PC-9 (cell line): ENCODE measurements at regions not wholly inside any gene's neighbourhood (a gene's known extent, or its start where the extent isn't known, plus 50 kb on each side); places are given as distances from the start of the nearest gene placed in this dataset.

Experiments
- BruUV-seq: library from RNA; stranded (reverse); fragments of 400-500 nt; replicated peaks from 2 replicates; lab custom pipeline; 2021; lab: Mats Ljungman, UMichigan
- CTCF ChIA-PET: fragments of 300-600 bp; sonication (Branson Sonifier 250); formaldehyde crosslinking; loops from one replicate; lab custom pipeline; 2022; ENCODE audit warnings: antibody characterized with exemption; lab: Charles Lee
- POLR2A ChIA-PET: fragments of 300-600 bp; sonication (Branson Sonifier 250); formaldehyde crosslinking; loops from one replicate; lab custom pipeline; 2022; ENCODE audit warnings: antibody characterized with exemption; ENCODE audit not compliant: unreplicated experiment; lab: Charles Lee
- DNase-seq, 2 experiments: peaks; one replicate each; pipeline versions ENCODE4 v3.0.0 to v3.0.0-alpha.2; 2015 to 2022; ENCODE audit warnings: mixed read lengths in 1 of 2
- H2AFZ ChIP-seq: fragments of 200-600 bp; sonication (generic); 2 replicates; pipeline ENCODE4 v1.8.1; 2017; ENCODE audit warnings: antibody characterized with exemption
- H3F3A ChIP-seq: fragments of 200-600 bp; sonication (generic); 2 replicates; pipeline ENCODE4 v1.8.1; 2017; ENCODE audit warnings: antibody characterized with exemption, mild to moderate bottlenecking, low read depth; ENCODE audit not compliant: insufficient read depth
- H3K27ac ChIP-seq: fragments of 200-600 bp; sonication (generic); 2 replicates; pipeline ENCODE4 v1.6.1; 2016; ENCODE audit warnings: mixed run types
- H3K27me3 ChIP-seq: fragments of 200-600 bp; sonication (generic); 2 replicates; pipeline ENCODE4 v1.6.1; 2016; ENCODE audit warnings: low read depth, mixed run types; ENCODE audit not compliant: insufficient read depth
- H3K36me3 ChIP-seq: fragments of 200-600 bp; sonication (generic); 2 replicates; pipeline ENCODE4 v1.6.1; 2016; ENCODE audit warnings: low read depth, mixed run types
- H3K4me1 ChIP-seq: fragments of 200-600 bp; sonication (generic); replicated peaks from 2 replicates; pipeline ENCODE4 v1.6.1; 2016; ENCODE audit warnings: mixed run types; ENCODE audit not compliant: insufficient read depth
- H3K4me2 ChIP-seq: fragments of 200-600 bp; sonication (generic); 2 replicates; pipeline ENCODE4 v1.6.1; 2017; ENCODE audit warnings: mixed run types
- H3K4me3 ChIP-seq: fragments of 200-600 bp; sonication (generic); 2 replicates; pipeline ENCODE4 v1.6.1; 2016; ENCODE audit warnings: mixed run types
- H3K79me2 ChIP-seq: fragments of 200-600 bp; sonication (generic); 2 replicates; pipeline ENCODE4 v1.6.1; 2017; ENCODE audit warnings: low read depth, mixed run types
- H3K9me2 ChIP-seq: fragments of 200-600 bp; sonication (generic); 2 replicates; pipeline ENCODE4 v1.8.1; 2017; ENCODE audit warnings: mild to moderate bottlenecking; ENCODE audit not compliant: insufficient read depth
- H3K9me3 ChIP-seq: fragments of 200-600 bp; sonication (generic); 2 replicates; pipeline ENCODE4 v1.8.1; 2016; ENCODE audit warnings: low read depth; ENCODE audit not compliant: insufficient read depth
- H4K20me1 ChIP-seq: fragments of 200-600 bp; sonication (generic); 2 replicates; pipeline ENCODE4 v1.8.1; 2017; ENCODE audit not compliant: insufficient read depth
- CTCF ChIP-seq: fragments of 200-600 bp; sonication (generic); conservative IDR thresholded peaks from 2 replicates; pipeline ENCODE4 v1.6.1; 2017; ENCODE audit warnings: mixed run types, antibody characterized with exemption, mild to moderate bottlenecking, moderate library complexity
- EZH2 ChIP-seq: fragments of 200-600 bp; sonication (generic); IDR thresholded peaks from 2 replicates; pipeline ENCODE4 v1.8.0; 2017; ENCODE audit warnings: antibody characterized with exemption, low read depth
- intact Hi-C: fragments of 100-400 bp; cut with micrococcal nuclease; formaldehyde crosslinking; loops from one replicate; pipeline ENCODE4 v1.10.0; 2022; ENCODE audit not compliant: unreplicated experiment

- POLR2A ChIA-PET, result no interaction called here
- no peak overlapping the region for H3K4me2 ChIP-seq
- no peak overlapping the region for H2AFZ ChIP-seq
- no peaks in the 10 kb centered on the region; the same call in 1 of the 2 replicates for H3K27me3 ChIP-seq
- H3K9me2 ChIP-seq, result no peaks in the 10 kb centered on the region
- no peaks in the 10 kb centered on the region for H3K79me2 ChIP-seq
- no peak overlapping the region for H3K27ac ChIP-seq
- no peaks in the 10 kb centered on the region for H3K9me3 ChIP-seq
- H3K4me1 ChIP-seq, result no peaks in the 10 kb centered on the region
- H4K20me1 ChIP-seq, result no peaks in the 10 kb centered on the region
- CTCF ChIA-PET, result no interaction called here
- no peak for TF ChIP-seq EZH2
- no peak for TF ChIP-seq CTCF
- no peak for DNase-seq
- H3F3A ChIP-seq, result no peaks in the 10 kb centered on the region
- intact Hi-C loops, result no loop called here
- H3K36me3 ChIP-seq, result no peaks in the 10 kb centered on the region
- no peak overlapping the region for H3K4me3 ChIP-seq
- BruUV-seq, result no TSS peak
Observed at GRCh38 chr16:6265968-6266367, 1066.7 kb upstream of the RBFOX1 start.

GRCh38 chr16:6258056-6258455, 1074.6 kb upstream of the RBFOX1 start:
- no peak for DNase-seq
- Histone ChIP-seq H3F3A (no peaks in the 10 kb centered on the region), H3K27me3 (no peaks in the 10 kb centered on the region), H3K4me3 (no peak overlapping the region), H3K9me3 (no peaks in the 10 kb centered on the region), H3K27ac (no peak overlapping the region), H3K4me1 (no peaks in the 10 kb centered on the region), H3K4me2 (no peak overlapping the region), H4K20me1 (no peaks in the 10 kb centered on the region; the same call in 1 of the 2 replicates), H3K79me2 (no peaks in the 10 kb centered on the region), H3K9me2 (no peaks in the 10 kb centered on the region), H3K36me3 (no peaks in the 10 kb centered on the region), H2AFZ (no peak overlapping the region)
- TF ChIP-seq EZH2 (no peak), CTCF (no peak)
- ChIA-PET POLR2A (no interaction called here), CTCF (no interaction called here)
- no TSS peak for BruUV-seq
- intact Hi-C loops, result no loop called here

- ChIA-PET POLR2A (no interaction called here), CTCF (no interaction called here)
- Histone ChIP-seq H3K9me2 (no peaks in the 10 kb centered on the region), H2AFZ (no peak overlapping the region), H3K4me2 (no peak overlapping the region), H3K36me3 (no peaks in the 10 kb centered on the region), H3K9me3 (no peaks in the 10 kb centered on the region), H4K20me1 (no peaks in the 10 kb centered on the region), H3F3A (no peaks in the 10 kb centered on the region), H3K27ac (no peak overlapping the region), H3K27me3 (no peaks in the 10 kb centered on the region), H3K79me2 (no peaks in the 10 kb centered on the region), H3K4me1 (no peaks in the 10 kb centered on the region), H3K4me3 (no peak overlapping the region)
- intact Hi-C loops, result no loop called here
- TF ChIP-seq EZH2 (no peak), CTCF (no peak)
- no TSS peak for BruUV-seq
- no peak for DNase-seq
Observed at GRCh38 chr16:6252541-6252940, 1080.1 kb upstream of the RBFOX1 start.
